ENCODE measurements at regions not wholly inside any gene's neighbourhood (a gene's known extent, or its start where the extent isn't known, plus 50 kb on each side); places are given as distances from the start of the nearest gene placed in this dataset.
A peak's percentile ranks its signal among the peaks of the same experiment; 100 is the strongest.

DNA sequence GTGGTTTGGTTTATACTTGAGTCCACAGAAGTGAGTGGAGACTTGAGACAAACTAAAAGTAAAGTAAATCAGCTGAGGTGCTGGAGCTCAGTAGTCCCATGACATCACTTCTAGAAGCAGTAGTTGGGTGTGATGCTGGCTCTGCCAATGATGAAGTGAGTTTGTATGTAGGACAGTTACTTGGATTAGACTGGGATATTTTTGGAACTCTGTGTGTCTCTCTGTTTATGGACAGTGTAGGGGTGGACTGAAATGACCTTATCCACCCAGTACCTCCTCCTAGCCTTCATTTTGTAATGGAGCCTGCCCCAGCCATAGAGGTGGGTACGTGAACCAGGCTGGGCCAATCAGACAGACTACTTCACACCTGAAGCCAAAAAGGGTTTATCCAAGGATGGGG lies 52.2 kb downstream of the POLR1D start:
- DNase-seq: no peak

DNA sequence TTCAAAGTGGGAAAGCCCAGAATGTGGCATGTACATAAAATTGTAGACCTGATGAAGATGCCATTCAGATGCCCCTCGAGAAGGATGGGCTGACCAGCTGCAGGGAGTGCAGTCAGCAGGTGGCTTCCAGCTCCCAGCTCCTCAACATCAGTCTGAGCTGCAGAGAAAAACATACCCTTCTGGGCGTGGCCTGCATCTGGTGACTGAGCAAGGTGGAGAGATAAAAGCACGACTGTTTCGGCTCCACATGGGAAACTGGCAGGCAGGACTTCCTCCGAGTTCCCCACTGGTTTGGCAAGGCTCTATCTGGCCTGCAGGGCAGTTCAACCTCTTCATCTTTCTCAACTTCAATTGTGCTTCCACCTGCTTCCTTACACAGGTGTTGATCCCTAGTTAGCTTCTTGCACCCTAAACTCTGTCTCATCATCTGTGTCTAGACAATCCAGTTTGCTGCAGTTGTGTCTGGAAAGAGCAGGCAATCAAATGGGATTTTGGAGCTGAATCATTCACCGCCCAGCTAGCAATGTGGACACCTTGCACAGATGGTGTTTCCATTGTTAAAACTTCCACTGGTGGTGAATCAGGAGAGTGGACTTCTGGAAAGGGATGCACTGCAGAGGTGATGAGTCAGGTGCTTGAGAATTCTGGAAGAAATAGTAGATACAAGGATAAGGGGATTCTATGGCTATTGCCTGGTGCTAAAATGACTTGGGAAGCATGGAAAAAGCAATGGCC lies 56.8 kb downstream of the POLR1D start:
- no peak for DNase-seq

DNA sequence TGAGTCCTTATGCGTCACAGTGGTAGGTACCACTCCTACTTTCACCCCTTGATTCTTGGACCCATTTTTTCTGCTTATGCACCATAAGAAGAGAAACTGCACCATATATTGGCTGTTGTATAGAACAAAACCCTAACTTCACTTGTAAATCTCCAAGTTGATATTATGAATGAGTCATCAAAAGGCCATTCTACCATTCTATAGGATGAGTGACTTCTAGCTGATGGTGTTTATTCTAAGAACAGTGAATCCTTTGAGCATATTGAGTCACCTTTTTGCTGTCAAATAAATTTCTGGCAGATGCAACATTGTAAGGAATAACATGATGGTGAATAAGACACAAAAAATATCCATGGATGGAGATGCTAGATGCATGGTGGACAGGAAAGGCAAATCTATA lies 57.7 kb downstream of the POLR1D start:
- DNase-seq: peak; percentile 2

DNA sequence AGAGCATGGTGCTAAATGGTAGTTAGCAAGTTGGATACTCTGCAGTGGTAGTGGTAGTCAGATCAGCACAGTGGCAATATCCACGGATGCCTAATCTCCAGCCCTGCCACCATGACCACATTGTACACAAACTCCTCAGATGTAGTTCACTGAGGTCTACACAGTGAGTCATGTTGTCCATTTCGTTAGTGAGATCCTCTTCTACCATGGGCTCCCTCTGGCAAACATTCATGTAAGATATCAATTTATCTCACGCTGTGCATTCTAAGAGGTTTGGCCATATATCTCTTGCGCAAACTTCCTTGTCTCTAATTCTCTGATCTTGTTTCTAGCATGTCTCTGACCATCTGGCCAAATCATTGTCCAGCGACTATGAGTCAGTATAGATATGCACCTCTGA lies 58.2 kb downstream of the POLR1D start:
- DNase-seq: no peak

DNA sequence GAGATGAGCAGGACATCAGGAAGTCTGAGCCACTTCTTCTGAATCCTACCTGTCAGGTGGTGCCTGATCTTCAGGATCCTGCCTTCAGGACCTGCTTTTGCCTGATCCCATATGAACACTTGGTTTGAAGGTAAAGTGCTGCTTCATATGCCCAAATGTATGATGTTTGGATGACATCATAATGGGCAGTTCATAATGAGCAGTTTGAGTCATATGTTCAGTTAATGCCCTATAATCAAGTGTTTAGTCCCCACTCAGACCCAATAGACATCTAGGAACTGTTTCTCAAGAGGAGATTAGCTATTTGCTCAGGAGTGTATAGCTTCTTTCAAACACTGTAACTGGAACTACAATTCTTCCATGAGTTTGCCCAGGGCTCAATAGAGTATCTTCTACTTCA lies 58.8 kb downstream of the POLR1D start:
- DNase-seq: no peak

DNA sequence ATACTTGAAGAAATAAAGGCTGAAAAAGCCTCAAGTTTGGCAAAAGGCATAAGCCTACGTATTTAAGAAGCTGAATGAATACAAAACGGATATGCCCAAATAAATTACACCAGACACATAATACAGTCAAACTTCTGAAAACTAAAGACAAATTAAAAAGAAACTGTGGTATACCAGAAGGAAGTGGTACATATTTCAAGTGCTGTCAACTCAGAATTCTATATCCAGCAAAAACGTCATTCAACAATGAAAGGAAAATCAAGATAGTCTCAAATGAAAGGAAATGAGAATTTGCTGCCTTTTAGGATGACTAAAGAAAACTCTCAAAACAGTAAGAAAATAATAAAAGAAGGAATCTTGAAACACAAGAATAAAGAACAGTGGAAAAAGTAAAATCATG lies 69.5 kb downstream of the POLR1D start:
- DNase-seq: no peak

DNA sequence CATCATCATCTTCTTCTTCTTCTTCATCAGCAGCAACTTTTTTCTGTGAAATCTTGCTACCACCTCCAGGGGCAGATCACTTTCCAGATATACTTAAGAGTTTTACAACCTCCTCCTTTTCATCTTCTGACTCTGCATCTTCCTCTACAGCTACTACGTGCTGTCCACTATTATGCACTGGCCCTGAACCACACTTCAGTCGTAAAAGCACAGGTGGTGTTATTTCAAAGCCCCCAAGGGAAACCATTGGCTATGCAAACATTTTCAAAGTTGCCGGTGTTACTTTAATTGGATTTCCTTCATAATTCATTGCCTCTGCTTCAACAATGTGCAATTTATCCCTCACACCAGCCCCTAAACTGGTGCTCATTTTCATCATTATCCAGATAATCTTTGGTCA lies 75.0 kb downstream of the POLR1D start:
- no peak for DNase-seq

DNA sequence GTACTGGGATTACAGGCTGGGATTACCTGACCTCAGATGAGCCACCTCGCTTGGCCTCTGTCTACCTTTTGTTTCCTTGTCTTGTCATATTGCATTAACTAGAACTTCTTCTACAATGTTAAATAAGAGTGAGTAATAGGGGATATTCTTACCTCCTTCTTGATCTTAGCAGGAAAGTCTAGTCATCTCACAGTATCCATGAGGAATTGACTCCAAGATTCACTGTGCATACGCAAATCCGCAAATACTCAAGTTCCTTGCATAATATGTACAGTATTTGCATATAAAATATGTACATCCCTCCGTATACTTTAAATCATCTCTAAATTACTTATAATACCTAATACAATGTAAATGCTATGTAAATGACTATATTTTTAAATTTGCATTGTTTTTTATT lies 78.3 kb downstream of the POLR1D start:
- DNase-seq: no peak

DNA sequence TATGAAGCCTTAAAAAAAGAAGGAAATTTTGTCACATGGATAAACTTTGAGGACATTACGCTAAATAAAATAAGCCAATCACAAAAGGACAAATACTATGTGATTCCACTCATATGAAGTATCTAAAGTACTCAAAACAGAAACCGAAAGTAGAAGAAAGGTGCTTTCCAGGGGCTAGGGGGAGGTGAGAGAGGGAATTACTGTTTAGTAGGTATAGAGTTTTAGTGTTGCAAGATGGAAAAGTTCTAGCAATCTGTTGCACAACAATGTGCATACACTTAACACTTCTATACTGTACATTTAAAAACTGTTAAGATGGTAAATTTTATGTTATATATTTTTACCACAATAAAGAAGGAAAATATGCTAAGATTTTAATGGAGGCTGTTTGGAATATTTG lies 83.0 kb downstream of the POLR1D start:
- no peak for DNase-seq

DNA sequence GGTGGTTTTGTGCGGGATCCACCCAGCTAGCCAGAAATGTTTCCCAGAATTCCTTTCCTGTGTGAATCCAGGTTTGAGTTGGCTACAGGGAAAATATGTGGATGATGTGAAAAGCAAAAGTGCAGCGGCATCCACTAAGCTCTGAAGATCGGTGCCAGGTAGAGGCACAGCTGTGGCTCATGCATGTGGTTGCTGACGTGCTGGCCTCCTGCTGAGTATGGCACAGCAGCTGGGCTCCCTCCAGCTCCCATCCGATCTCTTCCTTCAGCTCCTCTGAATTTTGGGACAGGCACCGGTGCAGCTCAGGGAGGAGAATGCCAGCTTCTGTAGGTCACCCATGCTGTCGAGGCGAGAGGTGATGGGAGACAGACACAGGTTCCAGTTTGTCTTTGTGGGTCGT lies 84.0 kb upstream of the GSX1 start:
- no peak for DNase-seq

DNA sequence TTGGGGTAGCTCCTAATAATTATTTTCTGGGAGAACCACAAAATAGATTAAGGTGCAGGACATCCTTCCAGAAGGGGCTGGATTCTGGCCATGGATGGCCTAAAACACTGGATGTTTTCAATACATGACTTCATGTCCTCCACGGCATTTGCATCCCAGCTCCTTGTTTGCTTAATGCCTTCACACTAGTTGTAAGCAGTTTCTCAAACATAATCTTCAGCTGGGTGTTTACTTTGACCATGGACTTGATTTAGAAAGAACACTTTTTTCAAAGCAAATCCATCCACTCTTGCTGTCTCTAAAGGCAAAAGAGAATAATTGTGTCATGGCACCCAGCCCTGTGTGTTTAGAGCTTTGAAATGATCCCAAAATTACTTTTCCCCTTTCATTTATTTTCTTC lies 82.5 kb upstream of the GSX1 start:
- no peak for DNase-seq

DNA sequence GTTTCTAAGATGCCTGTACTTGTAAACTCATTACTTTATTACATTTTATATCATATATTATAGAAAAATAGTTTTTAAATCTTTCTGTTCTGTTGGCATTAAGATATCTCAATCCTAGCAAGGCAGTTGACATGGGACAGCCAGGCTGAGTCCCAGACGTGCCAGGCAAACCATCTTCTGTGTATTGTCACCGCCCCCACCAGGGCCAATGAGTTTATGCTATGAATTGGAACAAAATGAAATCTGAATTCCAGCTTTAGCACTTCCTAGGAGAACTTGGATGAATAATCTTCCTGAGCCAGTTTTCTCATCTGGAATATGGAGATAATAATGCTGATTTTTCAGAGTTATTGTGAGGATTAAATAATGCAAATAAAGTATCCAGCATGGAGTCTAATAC lies 79.9 kb upstream of the GSX1 start:
- peak; percentile 5 for DNase-seq

DNA sequence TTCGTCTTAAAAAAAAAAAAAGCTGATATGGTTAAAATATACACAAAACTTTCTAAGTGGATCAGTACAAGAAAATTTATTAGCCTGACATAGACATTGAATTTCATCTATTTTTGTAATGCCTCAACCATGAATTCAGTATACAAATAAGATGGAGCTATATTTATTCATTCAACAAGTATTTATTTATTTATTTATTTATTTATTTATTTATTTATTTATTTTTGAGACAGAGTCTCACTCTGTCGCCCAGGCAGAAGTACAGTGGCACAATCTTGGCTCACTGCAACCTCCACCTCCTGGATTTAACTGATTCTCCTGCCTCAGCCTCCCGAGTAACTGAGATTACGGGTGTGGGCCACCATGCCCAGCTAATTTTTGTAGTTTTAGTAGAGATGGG lies 78.5 kb upstream of the GSX1 start:
- no peak for DNase-seq

DNA sequence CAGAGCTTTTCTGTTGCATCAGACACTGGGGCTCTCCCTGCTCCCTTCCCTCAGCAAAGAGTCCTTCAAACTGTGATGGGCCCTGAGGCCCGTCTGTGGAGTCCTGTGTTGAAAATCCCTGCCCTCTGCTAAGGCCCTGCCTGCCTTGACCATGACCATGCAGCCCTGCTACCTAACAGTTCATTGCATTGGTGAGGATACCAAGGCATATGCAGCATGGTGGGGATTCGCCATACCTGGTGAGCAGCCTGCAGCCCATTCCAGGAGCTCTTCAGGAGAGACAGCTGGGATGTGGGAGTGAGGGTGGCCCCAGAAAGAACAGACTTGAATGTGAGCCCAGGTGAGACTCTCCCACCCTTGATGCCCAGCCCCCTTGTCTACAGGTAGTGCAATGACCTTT lies 70.6 kb upstream of the GSX1 start:
- no peak for DNase-seq

DNA sequence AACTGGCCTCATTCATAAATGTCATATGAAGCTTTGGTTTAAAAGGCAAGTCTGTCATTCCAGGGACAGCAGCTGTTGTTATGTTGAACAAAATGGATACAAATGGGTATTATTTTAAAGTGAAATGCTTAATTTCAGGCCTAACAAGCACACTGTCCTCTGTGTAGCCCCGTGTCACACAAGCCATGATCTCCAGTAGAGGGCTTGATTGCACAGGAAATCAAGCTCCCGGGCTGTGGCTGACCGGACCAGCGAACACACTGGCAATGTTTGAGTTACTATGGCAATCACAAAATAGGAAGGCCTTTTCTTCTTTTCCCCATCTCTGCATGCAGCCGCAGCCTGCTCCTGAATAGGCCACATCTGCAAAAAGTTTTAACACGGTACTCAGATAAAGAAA lies 64.0 kb upstream of the GSX1 start:
- no peak for DNase-seq

DNA sequence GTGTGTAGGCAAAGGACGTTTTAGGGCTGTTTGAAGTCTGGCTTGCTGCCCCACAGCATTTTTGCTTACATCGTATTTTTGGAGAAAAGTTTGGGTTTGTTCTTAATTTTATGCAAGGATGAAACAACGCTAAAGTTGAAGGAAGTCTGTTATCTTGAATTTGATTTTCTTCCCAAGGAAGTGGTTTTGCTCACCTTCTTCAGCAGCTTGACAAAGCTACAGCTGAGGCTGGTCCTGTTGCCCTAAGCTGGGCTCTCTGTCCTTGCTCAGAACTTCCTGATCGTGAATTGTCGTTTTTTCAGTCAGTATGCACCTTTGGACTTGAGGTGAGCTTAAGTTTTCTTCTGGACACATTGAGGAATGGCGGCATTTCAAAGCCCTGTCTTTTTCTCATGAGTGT lies 62.1 kb upstream of the GSX1 start:
- no peak for DNase-seq

All from fibroblast of skin of right biceps (primary cell).